PC-3 (cell line): ENCODE measurements at regions not wholly inside any gene's neighbourhood (a gene's known extent, or its start where the extent isn't known, plus 50 kb on each side); places are given as distances from the start of the nearest gene placed in this dataset.
"Not testable (repeated sequence)": the region's sequence is repeated elsewhere in the genome, so short reads cannot be mapped to it uniquely, and the experiment has no call there.

Source experiments
- EZH2 ChIP-seq: fragments of 300-600 bp; sonication (generic); IDR thresholded peaks from one replicate; pipeline ENCODE4 v1.6.1; 2017; ENCODE audit warnings: antibody characterized with exemption, mild to moderate bottlenecking, low read length; ENCODE audit not compliant: unreplicated experiment
- EZH2phosphoT487 ChIP-seq: fragments of 300-600 bp; sonication (generic); IDR thresholded peaks from 2 replicates; pipeline ENCODE4 v1.6.1; 2018; ENCODE audit warnings: mild to moderate bottlenecking, antibody characterized with exemption, low read length, borderline replicate concordance
- TF ChIP-seq, protein P1 (sequence below): fragments of 300-600 bp; sonication (generic); conservative IDR thresholded peaks from 2 replicates; pipeline ENCODE4 v1.5.1; 2017; ENCODE audit warnings: antibody characterized with exemption, low read depth, mild to moderate bottlenecking, low read length

DNA sequence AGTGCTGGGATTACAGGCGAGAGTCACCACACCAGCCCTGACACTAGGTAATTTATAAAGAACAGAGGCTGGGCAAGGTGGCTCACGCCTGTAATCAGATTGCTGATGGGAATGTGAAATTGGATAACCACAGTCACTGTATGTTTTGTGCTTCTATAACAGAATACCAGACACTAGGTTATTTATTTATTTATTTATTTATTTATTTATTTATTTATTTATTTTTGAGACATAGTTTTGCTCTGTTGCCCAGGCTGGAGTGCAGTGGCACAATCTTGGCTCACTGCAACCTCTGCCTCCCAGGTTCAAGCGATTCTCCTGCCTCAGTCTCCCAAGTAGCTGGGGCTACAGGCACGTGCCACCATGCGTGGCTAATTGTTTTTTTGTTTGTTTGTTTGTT is 130.0 kb upstream of the FOXN3 start:
- TF ChIP-seq, protein P1, sequence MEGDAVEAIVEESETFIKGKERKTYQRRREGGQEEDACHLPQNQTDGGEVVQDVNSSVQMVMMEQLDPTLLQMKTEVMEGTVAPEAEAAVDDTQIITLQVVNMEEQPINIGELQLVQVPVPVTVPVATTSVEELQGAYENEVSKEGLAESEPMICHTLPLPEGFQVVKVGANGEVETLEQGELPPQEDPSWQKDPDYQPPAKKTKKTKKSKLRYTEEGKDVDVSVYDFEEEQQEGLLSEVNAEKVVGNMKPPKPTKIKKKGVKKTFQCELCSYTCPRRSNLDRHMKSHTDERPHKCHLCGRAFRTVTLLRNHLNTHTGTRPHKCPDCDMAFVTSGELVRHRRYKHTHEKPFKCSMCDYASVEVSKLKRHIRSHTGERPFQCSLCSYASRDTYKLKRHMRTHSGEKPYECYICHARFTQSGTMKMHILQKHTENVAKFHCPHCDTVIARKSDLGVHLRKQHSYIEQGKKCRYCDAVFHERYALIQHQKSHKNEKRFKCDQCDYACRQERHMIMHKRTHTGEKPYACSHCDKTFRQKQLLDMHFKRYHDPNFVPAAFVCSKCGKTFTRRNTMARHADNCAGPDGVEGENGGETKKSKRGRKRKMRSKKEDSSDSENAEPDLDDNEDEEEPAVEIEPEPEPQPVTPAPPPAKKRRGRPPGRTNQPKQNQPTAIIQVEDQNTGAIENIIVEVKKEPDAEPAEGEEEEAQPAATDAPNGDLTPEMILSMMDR = not testable (repeated sequence)
- TF ChIP-seq EZH2, EZH2phosphoT487: not testable (repeated sequence)
